NCI-H128 (cell line): ENCODE measurements at regions not wholly inside any gene's neighbourhood (a gene's known extent, or its start where the extent isn't known, plus 50 kb on each side); places are given as distances from the start of the nearest gene placed in this dataset.
"Not testable (repeated sequence)": the region's sequence is repeated elsewhere in the genome, so short reads cannot be mapped to it uniquely, and the experiment has no call there.

ENCODE experiments used
- DNase-seq: peaks from one replicate; lab custom pipeline; 2025; ENCODE audit not compliant: unreplicated experiment; lab: John Stamatoyannopoulos, UW

DNA sequence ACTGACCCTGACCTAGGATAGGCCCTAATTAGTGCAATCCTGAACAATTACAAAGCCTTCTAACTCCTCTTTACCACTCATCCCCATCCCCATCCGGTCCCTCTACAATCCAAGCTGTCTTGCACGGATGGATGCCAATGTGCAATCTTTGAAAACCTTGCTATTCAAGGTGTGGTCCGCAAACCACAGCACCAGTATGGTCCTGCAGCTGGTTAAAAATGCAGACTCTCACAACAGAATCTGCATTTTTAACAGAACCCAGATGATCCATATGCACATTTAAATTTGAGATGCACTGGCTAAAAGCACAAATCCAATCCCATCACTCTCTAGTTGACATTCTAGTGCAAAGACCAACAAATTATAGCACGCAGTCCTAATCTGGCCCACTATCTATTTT is 230.6 kb upstream of the KRR1 start:
- DNase-seq = no peak

DNA sequence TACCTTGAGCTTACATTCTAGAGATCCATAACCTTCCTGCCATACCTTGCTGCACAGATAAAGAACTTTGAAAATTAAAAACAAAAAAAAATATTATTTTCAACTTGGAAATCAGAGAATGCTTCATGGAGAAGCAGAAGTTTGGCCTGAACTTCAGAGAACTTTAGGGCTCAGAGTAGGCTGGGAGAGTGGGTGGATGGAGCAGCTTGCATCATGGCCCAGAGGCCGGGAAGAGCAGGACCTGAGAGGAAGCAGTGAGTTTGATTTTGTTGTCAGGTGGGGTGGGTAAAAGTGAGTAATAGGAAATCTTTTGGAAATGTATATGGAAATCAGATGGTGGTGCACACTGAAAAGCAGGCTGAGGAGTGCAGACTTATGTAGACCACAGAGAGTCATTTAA is 228.5 kb upstream of the KRR1 start:
- DNase-seq = no peak

- DNase-seq = not testable (repeated sequence)
Observed at GRCh38 chr12:75739098-75739497, 227.7 kb upstream of the KRR1 start.

DNA sequence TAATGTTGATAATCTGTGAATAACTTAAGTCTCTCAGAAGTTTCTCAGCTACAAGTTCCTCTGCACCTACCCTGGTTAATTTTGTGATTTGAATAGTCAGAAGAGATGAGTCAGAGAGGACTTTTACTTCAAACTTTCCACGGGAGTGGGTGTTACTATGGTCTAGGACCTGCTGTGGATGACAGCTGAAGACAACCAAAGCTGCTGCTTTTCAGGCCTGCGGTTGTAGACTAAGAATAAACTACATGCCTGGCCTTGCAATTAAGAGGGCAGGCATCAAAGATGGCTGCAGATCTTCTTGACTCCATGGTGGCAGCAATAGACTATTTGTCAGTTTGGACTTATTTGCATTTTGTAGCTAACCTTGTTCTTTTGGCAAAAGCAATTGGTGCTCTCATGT is 227.1 kb upstream of the KRR1 start:
- DNase-seq = no peak

GRCh38 chr12:75735853-75736252 is 224.4 kb upstream of the KRR1 start:
- DNase-seq = no peak

GRCh38 chr12:75728826-75729225 is 217.4 kb upstream of the KRR1 start:
- DNase-seq = no peak

DNA sequence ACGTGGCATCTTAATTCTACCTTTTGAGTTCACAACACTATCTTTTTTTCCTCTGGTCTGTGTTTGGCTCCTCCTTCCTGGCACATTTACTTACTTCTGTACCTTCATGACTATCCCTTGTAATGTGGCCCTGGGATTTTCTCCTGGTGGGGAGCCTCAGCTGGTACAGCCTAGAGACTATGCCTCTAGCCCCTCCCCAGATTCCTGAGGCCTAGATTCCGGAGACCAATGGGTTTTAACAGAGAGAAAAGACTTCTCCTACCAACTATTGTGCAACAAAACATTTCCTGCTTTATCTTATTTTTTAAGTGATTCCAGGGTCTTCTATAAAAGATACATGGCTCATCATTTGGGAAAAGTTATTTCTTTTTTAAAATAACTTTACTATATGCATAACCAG is 216.2 kb upstream of the KRR1 start:
- no peak for DNase-seq

GRCh38 chr12:75725521-75726111 is 214.2 kb upstream of the KRR1 start:
- peak; percentile 41 for DNase-seq

DNA sequence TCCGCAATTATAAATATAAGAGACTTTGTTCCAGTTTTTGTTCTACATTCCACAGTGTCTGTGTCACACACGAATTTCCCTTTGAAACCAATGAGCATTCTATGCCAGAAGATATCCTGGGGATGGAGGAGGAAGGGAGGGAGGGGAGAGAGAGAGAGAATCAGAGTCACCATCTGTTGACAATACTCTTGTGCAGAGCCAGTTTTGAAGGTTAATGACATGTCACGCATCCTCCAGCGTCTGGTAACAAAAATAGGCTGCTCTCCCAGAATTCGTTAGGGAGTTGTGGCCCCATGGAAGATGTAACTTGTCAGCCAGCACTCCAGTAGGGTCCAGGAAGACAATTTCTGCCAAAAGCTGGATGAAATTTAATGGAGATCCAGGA is 213.5 kb upstream of the KRR1 start:
- DNase-seq = no peak

GRCh38 chr12:75724307-75724927 is 213.0 kb upstream of the KRR1 start:
- no peak for DNase-seq

DNA sequence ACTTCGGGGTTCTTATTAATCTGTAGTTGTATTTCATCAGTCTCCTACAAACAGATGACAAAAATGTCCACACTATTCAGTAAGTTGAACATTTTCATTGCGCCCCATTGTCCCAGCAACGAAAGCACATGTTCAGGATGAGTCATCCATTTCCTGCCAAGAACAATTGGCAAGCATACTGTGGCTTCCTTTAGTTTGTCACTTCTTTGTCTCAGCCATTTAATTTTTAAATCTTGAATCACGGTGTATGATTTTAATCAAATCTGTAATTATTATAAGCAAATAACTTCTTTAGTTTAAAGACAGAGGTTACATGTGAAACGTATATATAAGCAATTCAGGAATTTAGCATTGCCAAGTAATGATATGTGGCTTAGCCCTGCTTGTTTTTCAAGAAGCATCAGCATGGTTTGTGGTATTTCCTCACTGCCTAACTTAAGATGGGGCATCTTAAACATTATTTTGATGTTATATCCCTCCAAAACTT is 211.3 kb upstream of the KRR1 start:
- no peak for DNase-seq

- DNase-seq = no peak
Observed at GRCh38 chr12:75721796-75722195, 210.4 kb upstream of the KRR1 start.

- DNase-seq = peak; percentile 77
Observed at GRCh38 chr12:75720812-75721641, 209.6 kb upstream of the KRR1 start.

DNA sequence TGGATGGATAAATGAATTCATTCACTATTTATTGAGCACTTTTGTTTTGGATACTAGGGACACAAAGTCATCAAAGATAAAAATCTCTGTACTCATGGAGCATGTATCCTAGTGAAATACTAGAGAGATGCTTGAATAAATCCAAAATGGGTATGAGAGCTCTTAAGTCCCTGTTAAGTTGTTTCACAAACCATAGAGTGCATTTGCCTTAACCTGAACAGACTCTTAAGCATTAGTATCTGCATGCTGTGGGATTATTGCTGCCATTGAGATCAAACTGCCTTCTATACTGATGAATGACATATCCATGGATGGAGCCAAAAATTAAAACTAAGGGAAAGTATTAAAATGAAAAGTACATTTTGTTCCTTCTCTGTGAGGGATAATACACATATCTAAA is 206.5 kb upstream of the KRR1 start:
- DNase-seq = peak; percentile 39

- no peak for DNase-seq
Observed at GRCh38 chr12:75716291-75717025, 205.0 kb upstream of the KRR1 start.

DNA sequence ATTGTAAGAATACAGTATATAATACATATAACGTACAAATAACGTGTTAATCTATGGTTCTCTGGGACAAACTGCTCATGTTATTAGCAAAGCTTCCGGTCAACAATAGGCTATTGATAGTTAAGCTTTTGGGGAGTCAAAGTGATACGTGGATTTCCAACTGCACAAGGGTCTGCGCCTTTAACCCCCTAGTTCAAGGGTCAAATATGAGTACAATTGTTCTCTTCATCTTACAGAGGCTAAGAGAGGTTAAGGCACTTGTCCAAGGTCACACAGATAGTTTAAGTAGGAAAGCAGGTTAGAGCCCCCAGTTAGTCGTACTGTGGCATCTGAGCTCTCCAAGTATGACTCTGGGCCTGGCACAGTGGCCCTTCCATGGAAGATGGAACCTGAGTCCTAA is 204.3 kb upstream of the KRR1 start:
- no peak for DNase-seq

DNA sequence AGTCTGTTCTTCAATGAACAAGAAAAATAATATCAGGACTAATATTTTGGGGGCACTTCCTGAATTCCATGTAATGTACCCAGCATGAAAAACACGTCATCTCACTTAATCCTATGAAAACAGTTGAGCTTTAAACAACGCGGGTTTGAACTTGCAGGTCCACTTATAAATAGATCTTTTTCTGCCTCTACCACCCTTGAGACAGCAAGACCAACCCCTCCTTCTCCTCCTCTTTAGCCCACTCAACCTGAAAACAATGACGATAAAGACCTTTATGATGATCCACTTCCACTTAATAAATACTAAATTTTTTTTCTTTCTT is 203.9 kb upstream of the KRR1 start:
- no peak for DNase-seq

GRCh38 chr12:75714462-75715322 is 203.3 kb upstream of the KRR1 start:
- DNase-seq = no peak

- no peak for DNase-seq
Observed at GRCh38 chr12:75713434-75713833, 202.0 kb upstream of the KRR1 start.

DNA sequence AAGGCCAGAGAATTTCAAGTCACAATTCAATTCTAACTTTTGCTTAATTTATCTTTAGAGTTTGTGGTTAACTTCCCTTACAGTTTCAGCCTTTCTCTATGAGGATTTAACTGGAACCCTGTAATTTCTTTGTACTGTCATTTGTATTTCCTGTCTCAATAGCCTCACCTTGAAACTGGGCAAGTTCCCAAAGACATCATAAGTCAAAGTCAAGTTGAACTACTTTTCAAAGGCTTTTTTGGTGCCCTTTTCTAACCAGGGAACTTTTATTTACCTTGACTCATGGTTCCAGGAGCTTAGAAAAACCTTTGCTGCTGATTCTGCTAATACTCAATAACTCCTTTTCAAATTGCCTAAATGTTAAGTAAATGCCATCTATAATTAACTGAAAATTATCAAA is 200.8 kb upstream of the KRR1 start:
- no peak for DNase-seq

- no peak for DNase-seq
Observed at GRCh38 chr12:75711271-75711670, 199.9 kb upstream of the KRR1 start.
